HFF-Myc (cell line): ENCODE measurements at regions not wholly inside any gene's neighbourhood (a gene's known extent, or its start where the extent isn't known, plus 50 kb on each side); places are given as distances from the start of the nearest gene placed in this dataset.

Experiments
- DNase-seq: peaks from one replicate; pipeline ENCODE4 v3.0.0-alpha.2; 2011; ENCODE audit warnings: low read depth; ENCODE audit errors: extremely low read depth
- H3K4me3 ChIP-seq: replicated peaks from 2 replicates; pipeline ENCODE4 v1.5.1; 2011; ENCODE audit warnings: low read depth, mild to moderate bottlenecking, control low read depth, low read length
- CTCF ChIP-seq: IDR thresholded peaks from 2 replicates; pipeline ENCODE4 v1.5.1; 2012; ENCODE audit warnings: mild to moderate bottlenecking, low read depth, low read length, control low read depth; ENCODE audit errors: missing control alignments

- H3K4me3 ChIP-seq: no peak overlapping the region
- TF ChIP-seq CTCF: no peak
- no peak for DNase-seq
These were observed 296.0 kb upstream of the KYNU start for GRCh38 chr2:142581491-142581890.

- TF ChIP-seq CTCF: no peak
- no peak for DNase-seq
- no peak overlapping the region for H3K4me3 ChIP-seq
These were observed 296.8 kb upstream of the KYNU start for GRCh38 chr2:142580691-142581090.

GRCh38 chr2:142575561-142575960, 301.9 kb upstream of the KYNU start:
- H3K4me3 ChIP-seq: no peak overlapping the region
- no peak for TF ChIP-seq CTCF
- DNase-seq: no peak

GRCh38 chr2:142574388-142574787, 303.1 kb upstream of the KYNU start:
- no peak for DNase-seq
- no peak for TF ChIP-seq CTCF
- no peak overlapping the region for H3K4me3 ChIP-seq

GRCh38 chr2:142572346-142573132, 304.9 kb upstream of the KYNU start:
- TF ChIP-seq CTCF: no peak
- no peak overlapping the region for H3K4me3 ChIP-seq
- no peak for DNase-seq

- H3K4me3 ChIP-seq: no peak overlapping the region
- TF ChIP-seq CTCF: no peak
- DNase-seq: no peak
These were observed 305.5 kb upstream of the KYNU start for GRCh38 chr2:142571934-142572333.

- TF ChIP-seq CTCF: no peak
- H3K4me3 ChIP-seq: no peak overlapping the region
- no peak for DNase-seq
These were observed 314.6 kb upstream of the KYNU start for GRCh38 chr2:142562900-142563299.
